HG02970 (cell line): ENCODE measurements at regions not wholly inside any gene's neighbourhood (a gene's known extent, or its start where the extent isn't known, plus 50 kb on each side); places are given as distances from the start of the nearest gene placed in this dataset.

Experiments
- ATAC-seq: cut with Tn5 transposase; IDR thresholded peaks from one replicate; pipeline ENCODE4 v1.9.1; 2021; ENCODE audit warnings: mild to moderate bottlenecking, moderate library complexity, moderate number of reproducible peaks; ENCODE audit not compliant: unreplicated experiment, low FRiP score

DNA sequence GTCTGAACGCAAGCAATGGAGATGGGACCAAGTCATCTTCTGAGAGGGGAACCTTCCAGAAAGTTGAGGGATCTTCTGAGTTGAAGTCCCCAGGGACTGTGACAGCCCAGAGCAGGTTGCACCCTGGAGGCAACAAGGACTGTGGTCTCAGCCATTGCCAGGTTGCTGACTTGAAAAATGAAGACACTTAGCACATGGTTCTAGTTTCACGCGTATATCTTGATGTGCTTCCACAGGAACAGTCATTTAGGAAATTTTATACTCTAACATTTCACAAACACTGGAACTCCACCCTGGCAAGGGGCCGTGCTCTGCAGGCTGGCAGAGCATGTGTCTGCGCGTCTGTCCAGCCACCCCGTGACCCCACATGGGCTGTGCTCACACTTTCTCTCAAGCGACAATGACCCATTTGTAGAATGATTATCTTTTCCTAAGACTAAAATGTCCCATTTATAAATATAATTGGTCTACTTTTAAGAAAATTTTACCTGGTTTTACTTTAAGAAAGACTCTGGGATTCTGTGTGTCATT lies 157.0 kb downstream of the ERMARD start:
- no peak for ATAC-seq

DNA sequence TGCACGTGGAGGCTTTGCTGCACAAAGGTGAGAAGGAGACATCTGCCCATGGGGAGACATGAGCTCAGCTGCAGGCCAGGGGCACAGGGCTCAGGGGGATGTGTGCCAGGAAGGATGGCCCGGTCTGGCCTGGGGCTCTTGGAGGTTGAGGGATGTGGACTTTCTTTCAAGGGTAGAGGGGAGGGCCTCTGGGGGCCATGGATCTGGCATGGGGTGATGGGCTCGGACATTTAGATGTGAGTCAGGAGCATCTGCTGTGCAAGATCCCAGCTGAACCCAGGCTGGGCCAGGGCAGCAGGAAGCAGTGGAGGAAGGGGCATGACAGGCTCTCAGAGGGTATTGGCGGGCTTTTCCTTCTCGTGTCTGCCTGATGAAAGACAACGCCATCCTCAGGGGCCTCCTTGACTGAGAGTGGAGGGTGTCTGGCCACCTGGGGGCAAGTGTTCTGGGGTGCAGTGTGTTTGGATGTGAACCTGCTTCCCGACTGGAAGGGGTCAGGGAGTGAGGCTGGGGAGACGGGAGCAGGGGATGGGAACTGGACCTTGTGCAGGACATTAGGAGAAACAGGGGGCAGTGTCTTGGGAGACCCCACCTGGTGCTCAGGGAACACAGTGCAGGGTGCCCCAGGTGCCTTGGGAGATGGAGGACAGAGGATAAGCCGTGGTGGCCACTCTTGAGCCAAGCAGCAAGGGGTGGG lies 156.1 kb downstream of the ERMARD start:
- ATAC-seq: no peak

DNA sequence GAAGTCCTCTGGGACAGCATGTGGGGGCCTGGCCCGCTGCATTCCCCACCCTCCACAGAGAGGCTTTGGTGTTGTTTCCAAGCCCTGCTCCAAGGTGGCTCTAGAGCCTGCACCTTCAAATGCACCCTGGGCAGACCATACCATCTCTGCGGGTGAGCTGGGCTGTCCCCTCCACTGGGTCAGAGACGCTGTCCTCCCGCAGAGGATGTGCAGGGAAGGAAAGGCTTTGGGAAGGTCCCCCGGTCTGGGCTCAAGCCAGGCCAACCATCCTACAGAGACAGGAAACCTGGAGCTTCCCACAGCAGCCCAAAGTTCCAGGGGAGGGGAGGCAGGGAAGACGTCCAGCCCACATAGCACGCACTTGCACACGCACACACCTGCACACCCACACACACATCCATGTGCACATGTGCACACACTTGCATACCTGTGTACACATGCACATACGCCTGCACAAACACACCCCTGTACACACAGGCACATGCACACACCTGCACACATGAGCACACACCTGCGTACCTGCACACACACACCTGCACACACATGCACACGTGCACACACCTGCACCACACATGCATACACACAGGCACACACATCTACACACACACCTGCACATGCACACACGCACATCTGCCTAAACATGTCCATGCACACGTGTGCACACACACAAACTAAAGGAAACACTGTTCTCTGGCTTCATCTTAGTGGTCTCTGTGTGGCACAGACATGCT lies 155.4 kb downstream of the ERMARD start:
- no peak for ATAC-seq

DNA sequence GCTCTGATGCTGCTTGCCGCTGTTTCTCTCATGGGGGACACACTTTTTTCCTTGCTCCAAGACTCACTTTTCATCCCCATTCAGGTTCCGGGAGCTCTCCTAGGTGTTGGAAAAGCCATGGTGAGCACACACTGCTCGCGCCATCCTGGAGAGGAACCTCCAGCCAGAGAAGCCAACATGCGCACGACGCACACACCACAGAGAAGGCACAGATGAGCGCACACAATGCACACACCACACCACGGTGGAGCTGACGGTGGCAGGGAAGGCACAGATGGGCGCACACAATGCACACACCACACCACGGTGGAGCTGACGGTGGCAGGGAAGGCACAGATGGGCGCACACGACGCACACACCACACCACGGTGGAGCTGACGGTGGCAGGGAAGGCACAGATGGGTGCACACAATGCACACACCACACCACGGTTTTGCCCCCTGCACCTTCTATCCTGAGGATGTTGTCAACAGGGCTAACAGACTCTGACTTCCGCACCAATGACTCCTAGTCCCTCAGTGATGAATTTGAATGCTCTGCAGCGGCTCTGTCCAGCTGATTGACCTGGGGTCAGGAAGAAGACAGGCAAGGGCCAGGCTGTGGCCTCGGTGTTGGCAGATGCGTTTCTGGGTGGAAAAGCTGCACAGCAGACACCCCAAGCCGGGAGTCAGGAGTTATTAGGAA lies 154.7 kb downstream of the ERMARD start:
- ATAC-seq: no peak

DNA sequence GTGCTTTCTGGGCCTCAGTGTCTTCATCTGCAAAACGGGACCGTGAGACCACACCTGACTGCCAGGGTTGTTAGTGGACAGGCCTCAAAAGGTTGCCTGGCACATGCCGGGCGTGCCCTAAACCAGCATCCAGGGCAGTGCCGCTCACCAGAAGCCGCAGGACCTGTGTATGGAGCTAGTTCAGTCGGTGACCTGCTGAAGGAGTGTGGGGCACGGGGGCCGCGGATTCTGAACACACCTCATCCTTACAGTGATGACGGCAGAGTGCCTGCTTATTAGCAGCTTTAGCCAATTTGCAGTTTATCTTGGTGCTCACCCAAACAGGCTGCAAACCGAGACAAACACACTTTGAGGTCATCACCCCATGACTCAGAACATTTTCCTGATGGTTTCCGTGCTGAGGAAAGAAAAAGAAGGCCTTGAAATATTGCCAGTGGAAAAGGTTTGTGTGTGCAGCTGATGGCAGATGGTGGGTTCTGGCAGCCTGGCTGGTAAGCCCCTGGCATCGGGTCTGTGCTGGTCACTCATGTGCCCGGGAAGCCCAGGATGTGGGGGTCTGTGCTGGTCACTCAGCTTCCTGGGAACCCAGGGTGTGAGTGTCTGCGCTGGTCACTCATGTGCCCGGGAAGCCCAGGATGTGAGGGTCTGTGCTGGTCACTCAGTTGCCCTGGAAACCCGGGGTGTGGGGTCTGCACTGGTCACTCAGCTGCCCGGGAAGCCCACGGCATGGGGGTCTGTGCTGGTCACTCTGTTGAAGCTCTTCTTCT lies 153.8 kb downstream of the ERMARD start:
- ATAC-seq: no peak

DNA sequence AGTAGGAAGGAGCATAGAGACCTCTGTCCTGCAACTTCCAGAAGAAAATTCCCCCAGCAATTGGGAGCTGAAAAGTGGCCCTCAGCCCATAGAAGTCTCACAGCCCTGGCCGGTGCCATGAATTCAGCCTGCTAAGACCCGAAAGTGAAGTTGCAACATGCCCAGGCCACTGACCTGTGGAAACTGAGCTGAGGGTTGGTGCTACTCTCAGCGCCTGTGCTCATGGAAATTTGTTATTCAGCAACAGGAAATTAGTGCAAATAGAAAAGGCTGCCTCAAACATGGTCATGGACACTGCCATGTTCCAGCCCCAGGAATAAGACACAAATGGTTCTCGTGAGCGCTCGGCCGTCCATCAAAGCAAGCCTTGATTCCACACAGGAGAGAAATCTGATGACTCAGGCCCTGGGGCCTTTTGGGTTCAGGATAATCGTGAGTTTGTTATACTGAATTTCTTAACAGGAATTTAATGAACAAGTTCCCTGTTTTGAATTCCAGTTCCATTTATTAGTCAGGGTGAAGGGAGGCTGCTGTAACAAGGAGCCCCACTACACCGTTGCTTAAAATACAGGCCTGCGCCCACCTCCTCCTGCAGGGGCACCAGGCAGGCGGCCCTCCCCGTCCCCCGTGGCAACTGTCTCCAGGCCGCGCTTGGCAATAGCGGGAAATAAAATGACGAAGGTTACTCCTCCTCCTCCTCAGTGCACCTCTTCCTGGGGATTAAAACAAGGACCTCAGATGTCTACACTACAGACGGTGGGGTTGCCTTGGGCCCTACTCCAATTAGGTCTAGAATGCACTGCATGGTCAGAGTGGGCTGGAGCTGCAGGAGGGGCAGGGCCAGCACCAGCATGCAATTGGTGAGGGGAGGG lies 152.9 kb downstream of the ERMARD start:
- ATAC-seq: no peak

DNA sequence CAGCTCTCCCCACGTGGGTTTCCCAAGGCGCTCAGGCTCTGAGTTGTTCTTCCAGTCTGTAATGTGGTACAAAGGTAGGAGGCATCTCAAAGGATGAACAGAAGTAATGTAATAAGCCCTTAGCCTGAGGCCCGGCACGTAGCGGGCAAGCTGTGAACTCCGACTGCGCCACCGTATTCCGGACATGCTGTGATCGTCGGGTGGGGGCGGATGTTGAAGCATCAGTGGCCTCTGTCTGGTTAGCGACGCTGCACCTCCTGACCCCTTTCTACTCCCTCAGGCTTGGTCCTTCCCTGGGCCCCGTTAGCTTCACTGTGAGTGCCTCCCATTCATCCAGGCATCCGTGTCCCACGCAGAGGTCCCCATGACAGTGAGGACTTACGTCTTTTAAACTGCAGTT lies 151.7 kb downstream of the ERMARD start:
- no peak for ATAC-seq

DNA sequence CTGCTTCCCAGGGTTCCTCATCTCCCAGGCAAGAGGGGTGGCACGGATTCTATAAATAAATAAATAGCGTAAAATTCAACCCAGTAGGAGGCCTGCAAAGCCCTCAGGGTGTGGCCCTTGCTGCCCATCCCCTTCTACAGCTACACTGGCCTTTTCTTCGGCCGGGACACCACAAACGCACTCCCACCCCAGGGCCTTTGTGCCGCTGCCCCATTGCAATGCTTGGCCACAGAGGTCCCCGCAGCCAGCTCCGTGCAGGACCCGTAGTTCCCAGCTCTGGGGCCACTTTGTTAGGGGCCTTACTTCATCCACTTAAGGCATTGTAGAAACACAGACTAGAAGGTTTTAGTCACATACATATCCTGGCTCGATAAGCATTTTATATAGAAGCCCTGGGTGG lies 151.2 kb downstream of the ERMARD start:
- ATAC-seq: no peak

DNA sequence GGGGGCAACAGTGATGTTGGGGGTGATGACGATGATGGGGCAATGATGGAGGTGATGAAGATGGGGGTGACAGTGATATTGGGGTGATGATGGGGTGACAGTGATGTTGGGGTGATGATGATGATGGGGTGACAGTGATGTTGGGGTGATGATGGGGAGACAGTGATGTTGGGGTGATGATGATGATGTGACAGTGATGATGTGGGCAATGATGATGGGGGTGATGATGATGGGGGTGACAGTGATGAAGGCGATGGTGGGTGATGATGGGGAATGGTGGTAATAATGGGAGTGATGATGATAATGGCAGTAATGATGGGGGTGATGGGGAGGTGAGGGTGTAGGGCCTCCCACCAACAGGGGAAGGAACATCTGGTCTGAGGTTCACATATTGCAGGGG lies 150.6 kb downstream of the ERMARD start:
- no peak for ATAC-seq

DNA sequence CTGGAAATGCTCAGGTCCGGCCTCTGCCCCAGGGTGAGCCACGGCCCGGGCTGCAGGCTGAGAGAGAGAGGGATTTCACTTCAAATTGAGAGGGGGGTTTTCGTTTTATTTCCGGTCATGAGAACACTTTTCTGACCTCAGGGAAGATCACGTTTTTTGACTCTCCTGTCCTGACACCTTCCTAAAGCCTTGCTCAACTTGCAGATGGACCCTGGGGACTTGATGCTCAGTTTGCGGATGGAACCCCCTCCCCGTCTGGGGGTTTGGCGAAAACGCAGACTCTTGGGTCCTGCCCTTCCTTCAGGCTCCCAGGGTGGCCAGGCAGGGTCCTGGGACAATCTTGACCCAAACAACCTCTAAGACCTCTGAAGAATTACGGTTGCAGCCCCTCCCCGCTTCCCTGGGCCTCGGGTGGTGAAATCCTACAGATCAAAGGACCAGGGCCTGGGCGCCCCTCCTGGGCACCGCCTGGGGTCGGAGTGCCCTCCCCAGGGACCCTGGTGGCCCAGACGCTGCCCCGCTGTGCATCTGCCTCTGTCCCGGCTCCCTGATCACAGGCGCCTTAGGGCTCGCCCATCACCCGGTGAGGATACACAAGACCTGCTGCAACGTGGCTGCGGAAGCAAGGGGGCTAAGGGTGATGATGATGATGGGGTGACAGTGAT lies 148.2 kb downstream of the ERMARD start:
- no peak for ATAC-seq

DNA sequence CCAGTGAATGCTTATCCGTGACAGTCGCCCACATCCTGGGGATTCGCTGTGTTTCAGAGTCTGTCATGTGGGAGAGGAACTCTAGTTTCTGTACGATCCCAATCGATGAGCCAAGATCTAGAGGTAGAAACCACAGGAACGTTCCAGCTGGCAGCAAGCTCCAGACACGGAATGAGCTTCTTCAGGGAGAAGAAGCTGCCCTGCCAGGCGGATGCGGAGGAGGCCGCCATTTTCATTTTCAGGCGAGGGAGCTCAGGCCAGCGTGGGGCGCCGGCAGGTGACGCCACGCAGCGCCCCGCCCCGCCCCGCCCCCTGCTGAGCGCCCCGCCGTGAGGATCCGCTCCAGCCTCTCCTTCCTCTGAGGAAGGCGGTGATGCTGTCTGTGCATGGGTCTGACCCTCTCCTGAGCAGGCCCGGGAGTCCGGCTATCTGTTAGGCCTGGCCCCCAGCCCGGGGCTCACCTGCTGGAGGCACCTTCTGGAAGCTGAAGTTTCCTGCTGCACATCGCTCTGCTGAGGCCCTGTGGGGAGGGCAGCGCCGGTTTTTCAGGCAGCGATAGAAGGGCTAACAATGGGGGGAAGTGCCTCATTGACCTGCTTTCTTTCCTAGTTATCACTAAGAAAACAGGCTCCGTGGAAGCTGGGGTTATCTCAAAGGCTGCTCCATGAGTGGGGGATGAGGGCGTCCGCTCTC lies 147.5 kb downstream of the ERMARD start:
- no peak for ATAC-seq

DNA sequence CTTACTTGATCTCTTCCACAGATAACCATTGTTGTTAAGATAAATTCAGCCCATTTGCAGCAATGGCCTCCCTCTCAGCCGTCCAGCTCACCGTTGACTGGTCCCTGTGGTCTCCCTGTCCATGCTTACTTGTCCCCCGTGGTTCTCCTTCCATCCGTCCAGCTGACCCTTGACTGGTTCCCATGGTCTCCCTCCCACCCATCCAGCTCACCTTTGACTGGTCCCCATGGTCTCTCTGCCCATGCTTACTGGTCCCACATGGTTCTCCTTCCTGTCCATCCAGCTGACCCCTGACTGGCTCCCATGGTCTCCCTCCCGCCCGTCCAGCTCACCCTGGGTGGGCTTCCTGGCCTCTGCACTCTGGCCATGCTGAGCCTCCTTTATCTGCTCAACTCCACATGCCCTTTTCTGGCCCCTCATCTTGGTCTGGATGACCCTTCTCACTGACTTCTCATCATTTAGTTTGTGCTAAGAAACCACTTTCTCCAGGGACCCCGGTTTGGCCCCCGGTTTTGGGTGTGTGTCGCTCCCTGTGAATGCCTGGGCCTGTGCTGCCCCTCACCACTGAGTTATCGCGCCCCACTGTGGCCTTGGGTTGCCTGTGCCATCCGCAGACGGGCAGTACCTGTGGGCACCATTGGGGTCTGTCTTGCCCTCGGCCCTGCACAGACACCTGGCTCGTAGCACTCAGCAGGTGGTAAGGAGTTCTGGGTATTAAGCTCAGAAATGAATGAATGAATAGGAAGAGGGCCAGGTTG lies 146.4 kb downstream of the ERMARD start:
- no peak for ATAC-seq

DNA sequence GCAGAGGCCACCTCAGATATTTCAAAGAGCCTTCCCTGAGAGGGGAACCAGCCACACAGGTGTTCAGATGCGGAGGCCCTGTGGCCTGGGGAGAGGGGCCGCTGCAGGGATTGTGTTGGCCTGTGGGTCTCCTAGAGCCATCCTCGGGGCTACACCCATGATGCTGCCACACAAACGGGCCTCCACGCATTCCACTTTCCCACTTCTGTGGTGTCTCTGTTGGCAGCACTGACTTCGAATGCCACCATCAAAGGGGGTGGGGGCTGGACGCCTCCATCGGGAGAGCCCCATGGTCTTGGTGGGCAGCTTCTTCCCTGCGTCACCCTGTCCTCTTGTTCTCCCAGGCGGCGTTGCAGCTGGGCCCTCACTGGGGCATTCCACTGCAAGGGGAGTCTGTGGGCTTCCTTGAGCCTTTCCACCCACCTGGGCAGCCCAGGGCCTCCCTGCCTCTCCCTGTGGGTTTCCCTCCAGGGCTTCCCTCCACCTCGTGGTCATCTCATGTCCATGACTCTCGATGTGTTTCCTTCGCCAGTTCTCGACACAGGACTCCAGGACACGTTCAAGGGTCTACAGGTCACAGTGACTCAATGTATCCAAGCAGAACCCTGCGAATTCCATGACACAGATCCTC lies 145.5 kb downstream of the ERMARD start:
- no peak for ATAC-seq

DNA sequence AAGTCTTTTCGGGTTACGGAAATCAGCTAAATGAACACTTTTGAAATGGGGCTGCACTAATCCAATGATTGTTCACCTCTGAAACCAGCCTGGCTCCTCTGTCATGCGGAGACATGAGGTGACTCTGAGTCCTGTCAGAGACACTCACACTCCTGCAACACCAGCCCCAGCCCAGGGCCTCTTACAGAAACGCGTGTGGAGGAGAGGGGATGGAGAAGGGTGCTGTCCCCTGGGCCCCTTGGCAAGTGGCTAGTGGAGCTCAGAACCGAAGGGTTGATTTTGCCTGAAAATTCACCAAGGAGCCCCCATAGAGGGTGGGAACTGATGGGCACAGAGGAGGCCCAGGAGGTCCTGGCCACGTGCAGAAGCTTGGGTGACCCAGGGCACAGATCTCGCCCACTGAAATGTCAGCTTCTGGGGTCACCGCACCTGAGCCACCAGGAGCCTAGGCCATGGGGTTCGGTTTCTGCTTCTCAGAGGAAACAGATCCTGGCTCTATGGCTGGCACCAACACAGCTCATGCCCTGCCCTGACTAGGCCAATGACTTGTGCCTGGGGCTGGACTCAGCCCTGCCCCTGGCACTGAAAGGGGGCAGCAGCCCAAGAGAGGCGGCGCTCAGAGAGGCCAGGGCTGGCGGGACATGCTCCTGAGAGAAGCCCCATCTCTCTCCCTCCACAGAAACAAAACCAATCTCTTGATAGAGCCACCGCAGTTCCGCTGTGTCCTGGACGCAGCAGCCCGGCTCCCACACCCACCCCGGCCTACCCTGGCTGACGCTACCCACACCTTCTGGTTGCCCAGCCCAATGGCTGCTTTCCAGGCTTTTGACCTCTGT lies 144.7 kb downstream of the ERMARD start:
- ATAC-seq: no peak

DNA sequence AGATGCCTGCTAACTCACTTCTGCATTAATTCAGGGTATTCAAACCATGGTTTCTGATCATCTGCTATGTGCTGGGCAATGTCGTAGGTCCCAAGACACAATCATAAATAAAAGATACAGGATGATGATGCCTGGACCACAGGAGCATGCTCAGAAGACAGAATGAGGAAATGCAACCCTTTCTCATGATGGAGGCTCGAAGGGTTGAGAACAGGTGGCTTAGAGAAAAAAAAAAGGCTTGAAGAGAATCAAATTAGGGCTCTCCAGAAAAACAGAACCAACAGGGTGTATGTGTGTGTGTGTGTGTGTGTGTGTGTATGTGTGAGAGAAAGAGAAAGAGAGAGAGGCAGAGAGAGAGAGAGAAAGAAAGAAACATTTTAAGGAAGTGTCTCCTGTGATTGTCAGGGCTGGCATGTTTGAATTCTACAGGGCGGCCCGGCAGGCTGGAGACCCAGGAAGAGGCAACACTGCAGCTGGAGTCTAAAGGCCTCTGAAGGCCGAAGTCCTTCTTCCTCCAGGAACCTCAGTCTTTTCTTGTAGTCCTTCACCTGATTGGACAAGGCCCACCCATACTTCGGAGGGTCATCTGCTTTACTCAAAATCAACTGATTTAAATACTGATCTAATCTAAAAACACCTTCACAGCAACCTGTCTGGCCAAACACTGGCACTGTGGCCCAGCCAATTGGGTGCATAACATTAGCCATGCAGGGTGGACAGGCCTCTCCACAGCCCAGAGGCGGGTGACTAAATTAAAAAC lies 143.8 kb downstream of the ERMARD start:
- no peak for ATAC-seq
